GM21423 (cell line): ENCODE measurements at regions not wholly inside any gene's neighbourhood (a gene's known extent, or its start where the extent isn't known, plus 50 kb on each side); places are given as distances from the start of the nearest gene placed in this dataset.

Experiments
- ATAC-seq: cut with Tn5 transposase; IDR thresholded peaks from one replicate; pipeline ENCODE4 v1.9.1; 2021; ENCODE audit warnings: mild to moderate bottlenecking, moderate library complexity; ENCODE audit not compliant: unreplicated experiment

DNA sequence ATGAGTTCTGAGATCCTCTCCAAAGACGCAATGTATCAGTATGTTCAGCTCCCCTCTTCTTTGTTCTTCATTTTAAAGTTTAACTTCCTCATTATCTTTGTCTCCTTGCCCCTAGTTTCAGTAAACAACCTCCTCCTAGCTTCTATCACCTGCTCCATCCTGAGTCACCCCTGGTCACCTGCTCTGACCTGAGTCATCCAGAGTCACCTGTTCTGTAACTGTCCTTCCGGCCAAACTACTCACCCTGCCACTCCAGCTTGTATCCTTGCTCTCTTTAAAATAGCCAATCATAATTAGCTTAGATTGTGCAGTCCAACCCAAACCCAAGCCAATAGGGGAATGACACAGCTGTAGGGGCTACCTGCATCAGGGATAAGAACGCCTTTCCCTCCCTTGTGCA, 332.0 kb downstream of the OLFM3 start:
- no peak for ATAC-seq

- no peak for ATAC-seq
These were observed 329.0 kb downstream of the OLFM3 start for GRCh38 chr1:101667761-101668160.

- ATAC-seq = no peak
These were observed 313.6 kb downstream of the OLFM3 start for GRCh38 chr1:101683136-101683535.

- no peak for ATAC-seq
These were observed 313.2 kb downstream of the OLFM3 start for GRCh38 chr1:101683561-101683960.

DNA sequence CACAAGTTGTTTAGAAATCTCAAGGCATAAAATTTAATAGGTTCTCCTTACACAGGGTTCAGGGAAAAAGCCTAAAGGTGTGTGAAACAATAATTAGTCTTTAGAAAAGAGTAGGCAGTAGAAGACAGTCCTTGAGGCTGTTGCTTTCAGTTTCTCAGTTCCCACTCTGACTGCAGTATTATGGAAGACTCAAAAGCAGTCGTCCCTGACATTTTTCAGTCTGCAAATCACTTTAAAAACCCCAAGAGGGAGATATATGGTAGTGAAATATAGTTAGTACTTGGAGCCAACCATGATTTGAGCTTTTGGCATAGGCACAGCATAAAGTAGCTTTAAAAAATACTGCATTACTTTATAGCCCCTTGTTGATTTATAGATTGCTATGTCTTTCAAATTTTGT, 299.7 kb downstream of the OLFM3 start:
- ATAC-seq = no peak

- ATAC-seq = no peak
These were observed 298.0 kb downstream of the OLFM3 start for GRCh38 chr1:101698681-101699080.

GRCh38 chr1:101704895-101705294, 291.8 kb downstream of the OLFM3 start:
- no peak for ATAC-seq

- ATAC-seq = no peak
These were observed 290.4 kb downstream of the OLFM3 start for GRCh38 chr1:101706366-101706765.

DNA sequence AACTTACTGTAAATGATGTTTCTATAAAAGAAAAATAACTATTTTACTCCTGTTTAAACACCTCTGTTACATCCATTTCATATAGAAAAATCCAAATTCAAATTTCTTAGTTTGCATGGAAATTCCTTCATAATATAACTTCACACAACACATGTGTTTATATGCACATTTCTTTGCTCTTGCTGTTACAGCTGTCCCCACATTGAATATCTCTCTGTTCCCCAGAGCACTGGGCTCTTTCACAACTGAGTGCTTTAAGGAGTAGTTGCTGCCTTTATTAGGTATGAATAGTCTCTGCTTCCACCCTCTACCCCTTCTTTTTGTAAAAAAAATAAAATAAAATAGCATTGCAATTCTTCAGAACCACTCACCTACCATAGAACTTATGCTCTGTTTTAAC, 287.0 kb downstream of the OLFM3 start:
- no peak for ATAC-seq

GRCh38 chr1:101713760-101714159, 283.0 kb downstream of the OLFM3 start:
- ATAC-seq = no peak

- ATAC-seq = no peak
These were observed 273.3 kb downstream of the OLFM3 start for GRCh38 chr1:101723415-101723814.

DNA sequence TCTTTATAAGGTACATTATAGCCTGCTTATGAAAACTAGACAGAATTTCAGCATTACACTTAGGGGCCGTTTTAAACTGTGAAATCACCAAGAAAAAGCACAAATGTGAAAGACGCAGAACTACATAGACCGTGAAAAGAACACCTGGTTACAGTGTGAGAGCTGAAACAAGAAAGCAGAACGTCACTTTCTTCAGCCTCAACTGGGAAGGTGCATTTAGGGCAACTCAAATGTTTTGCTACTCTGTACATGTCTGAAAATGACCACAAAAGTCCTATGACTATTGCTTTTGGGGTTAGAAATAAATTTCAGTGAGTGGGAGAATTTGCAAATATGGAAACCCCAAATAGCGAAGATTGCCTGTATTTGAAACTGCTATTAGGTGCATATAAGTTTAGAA, 268.7 kb downstream of the OLFM3 start:
- no peak for ATAC-seq

- no peak for ATAC-seq
These were observed 266.2 kb downstream of the OLFM3 start for GRCh38 chr1:101730559-101730958.

DNA sequence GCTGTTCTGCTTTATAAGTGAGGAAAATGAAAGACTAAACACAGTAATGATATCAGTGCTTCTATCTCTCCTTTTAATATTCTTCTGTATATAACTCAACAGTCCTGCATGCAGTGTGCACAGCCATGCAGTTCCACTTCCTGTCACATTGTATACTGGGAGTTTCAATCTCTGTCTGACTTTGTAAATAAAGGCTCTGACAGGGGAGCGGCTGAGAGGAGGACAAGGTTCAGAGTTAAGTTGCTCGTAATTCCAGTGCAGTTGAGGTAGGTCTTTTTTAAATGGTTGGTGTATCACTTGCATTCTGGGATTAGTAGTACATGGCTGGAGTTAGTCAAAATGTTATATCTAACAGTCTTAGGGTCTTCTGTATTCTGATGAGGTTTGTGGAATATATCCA, 264.5 kb downstream of the OLFM3 start:
- no peak for ATAC-seq

- no peak for ATAC-seq
These were observed 263.4 kb downstream of the OLFM3 start for GRCh38 chr1:101733340-101733739.

DNA sequence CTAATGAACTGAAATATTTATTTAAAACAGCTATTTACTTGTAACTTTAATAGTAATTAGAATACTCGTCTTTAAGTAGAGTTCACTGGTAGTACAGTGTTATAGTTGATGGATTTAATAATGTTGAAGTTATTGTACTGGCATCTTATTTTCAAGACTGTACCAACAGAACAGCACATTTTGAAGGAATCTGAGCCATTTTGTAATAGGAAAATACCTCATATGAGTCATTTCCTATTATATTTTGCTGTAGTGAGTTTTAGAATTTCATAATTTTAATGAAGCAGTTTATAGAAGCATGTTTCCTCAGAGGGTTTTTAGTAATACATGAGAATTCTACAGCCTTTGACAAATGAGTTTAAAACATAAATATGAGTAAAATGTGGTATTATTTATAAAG, 258.3 kb downstream of the OLFM3 start:
- no peak for ATAC-seq

GRCh38 chr1:101739146-101739545, 257.6 kb downstream of the OLFM3 start:
- no peak for ATAC-seq

GRCh38 chr1:101739826-101740330, 256.8 kb downstream of the OLFM3 start:
- no peak for ATAC-seq

- ATAC-seq = no peak
These were observed 254.8 kb downstream of the OLFM3 start for GRCh38 chr1:101741910-101742309.

- ATAC-seq = no peak
These were observed 254.2 kb downstream of the OLFM3 start for GRCh38 chr1:101742509-101742908.

DNA sequence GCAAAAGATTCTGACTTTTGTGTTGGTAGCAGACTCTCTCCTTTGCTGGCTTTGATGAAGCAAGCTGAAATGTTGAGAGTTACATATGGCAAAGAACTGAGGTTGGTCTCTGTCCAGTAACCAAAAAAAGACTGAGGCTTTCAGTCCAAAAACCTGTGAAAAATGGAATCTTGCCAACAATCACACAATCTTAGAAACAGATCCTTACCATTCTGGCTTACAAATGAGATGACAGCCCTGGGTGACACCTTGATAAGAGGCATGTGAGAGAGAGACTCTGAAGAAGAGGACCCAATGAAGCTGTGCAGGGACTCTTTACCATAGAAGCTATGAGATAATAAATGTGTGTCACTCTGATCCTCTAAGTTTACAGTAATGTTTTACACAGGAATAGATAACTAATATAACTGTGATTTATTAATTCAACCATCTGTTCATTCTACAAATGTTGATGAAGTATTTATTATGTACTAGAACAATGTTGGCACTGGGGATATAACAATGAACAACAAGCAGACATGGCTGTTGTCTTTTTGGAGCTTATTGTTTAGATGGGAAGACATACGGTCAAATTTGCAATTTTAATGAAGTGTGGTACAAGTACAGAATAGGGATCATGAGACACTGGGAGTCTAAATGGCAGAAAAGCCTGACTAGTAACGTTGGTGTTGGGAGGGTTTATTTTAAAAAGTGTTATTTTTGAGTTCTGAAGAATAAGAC, 251.0 kb downstream of the OLFM3 start:
- no peak for ATAC-seq

GRCh38 chr1:101748077-101748476, 248.6 kb downstream of the OLFM3 start:
- ATAC-seq = no peak
